ENCODE measurements at regions not wholly inside any gene's neighbourhood (a gene's known extent, or its start where the extent isn't known, plus 50 kb on each side); places are given as distances from the start of the nearest gene placed in this dataset.

DNA sequence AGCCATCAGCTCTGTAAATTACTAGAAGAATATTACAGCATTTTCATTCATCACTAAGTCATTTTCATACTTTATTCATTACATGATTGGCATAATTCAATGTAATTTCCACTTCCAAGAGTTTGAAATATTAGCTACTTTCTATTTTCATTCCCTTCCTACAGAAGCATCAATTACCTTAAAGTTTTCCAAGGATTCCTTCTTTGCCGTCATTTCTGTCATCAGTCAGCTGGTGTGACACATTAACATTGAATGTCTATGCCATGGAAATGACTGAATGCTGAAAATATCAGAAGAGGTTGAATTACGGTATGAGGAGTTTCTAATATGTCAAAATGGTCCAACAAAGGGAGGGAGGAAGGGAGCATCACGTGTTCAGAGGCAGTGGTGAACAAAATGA is 718.2 kb upstream of the GRM7 start:
- Histone ChIP-seq H3K9me3 (no peaks in the 10 kb centered on the region), H3K4me3 (no peak overlapping the region), H3K27ac (no peak overlapping the region), H3K27me3 (no peaks in the 10 kb centered on the region), H3K36me3 (no peaks in the 10 kb centered on the region), H3K4me1 (ENCODE audit: insufficient read depth) (no peaks in the 10 kb centered on the region)
- intact Hi-C loops (cut with DNase I): no loop called here
- DNase-seq: no peak
- no peak for TF ChIP-seq POLR2A (IDR thresholded peaks at IDR 0.05)
- no peak for TF ChIP-seq EP300 (IDR thresholded peaks at IDR 0.05)
- TF ChIP-seq, protein P1, sequence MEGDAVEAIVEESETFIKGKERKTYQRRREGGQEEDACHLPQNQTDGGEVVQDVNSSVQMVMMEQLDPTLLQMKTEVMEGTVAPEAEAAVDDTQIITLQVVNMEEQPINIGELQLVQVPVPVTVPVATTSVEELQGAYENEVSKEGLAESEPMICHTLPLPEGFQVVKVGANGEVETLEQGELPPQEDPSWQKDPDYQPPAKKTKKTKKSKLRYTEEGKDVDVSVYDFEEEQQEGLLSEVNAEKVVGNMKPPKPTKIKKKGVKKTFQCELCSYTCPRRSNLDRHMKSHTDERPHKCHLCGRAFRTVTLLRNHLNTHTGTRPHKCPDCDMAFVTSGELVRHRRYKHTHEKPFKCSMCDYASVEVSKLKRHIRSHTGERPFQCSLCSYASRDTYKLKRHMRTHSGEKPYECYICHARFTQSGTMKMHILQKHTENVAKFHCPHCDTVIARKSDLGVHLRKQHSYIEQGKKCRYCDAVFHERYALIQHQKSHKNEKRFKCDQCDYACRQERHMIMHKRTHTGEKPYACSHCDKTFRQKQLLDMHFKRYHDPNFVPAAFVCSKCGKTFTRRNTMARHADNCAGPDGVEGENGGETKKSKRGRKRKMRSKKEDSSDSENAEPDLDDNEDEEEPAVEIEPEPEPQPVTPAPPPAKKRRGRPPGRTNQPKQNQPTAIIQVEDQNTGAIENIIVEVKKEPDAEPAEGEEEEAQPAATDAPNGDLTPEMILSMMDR (IDR thresholded peaks at IDR 0.05): no peak
- 69 to 75% (median 74%) methylated on average over 3 of the region's 3 CpGs for WGBS, 3 donors

- no peaks in the 10 kb centered on the region for H3K36me3 ChIP-seq
- 88 to 90% (median 89%) methylated on average over 6 of the region's 6 CpGs for WGBS, 3 donors
- H3K27ac ChIP-seq: no peak overlapping the region
- no peaks in the 10 kb centered on the region for H3K9me3 ChIP-seq
- TF ChIP-seq EP300 (IDR thresholded peaks at IDR 0.05) (no peak), POLR2A (IDR thresholded peaks at IDR 0.05) (no peak)
- TF ChIP-seq, protein P1 (IDR thresholded peaks at IDR 0.05): no peak
- no peak for DNase-seq
- H3K4me3 ChIP-seq: no peak overlapping the region
- no peaks in the 10 kb centered on the region for H3K27me3 ChIP-seq
- intact Hi-C loops (cut with DNase I): no loop called here
- H3K4me1 ChIP-seq (ENCODE audit: insufficient read depth): no peaks in the 10 kb centered on the region
These were observed 713.0 kb upstream of the GRM7 start for GRCh38 chr3:6147883-6148282.

DNA sequence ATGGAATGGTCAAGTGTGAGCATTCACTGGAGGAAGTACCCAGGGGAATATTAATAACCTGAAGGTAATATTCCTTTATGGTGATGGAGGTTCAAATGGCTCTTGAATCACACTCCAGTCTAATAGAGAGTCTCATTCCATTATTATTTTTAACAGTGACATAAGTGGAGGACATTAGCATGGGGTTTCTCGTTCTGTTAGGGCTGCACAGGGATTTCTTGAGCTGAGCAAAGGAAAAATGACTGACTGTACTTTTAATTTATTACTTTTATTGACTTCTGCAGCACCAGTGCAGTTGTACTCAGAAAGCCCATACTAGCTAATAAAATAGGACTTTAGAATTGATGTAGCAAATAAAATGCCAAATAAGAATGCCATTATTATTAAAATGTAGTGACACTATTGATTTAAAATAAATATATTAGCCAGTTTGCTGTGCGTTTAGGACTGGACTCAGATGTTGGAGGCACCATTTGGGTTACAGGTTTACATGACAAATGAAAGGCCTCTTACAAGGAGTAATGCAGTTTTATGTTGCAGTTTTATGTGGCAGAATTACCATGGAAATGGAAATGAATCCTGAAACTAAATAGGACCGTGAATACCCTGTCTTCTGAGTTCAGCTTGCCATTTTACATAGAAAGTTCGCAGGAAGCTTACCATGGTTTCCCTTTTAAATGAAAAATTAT is 705.1 kb upstream of the GRM7 start:
- WGBS, 3 donors: 78 to 84% (median 81%) methylated on average over 4 of the region's 4 CpGs
- Histone ChIP-seq H3K27ac (no peak overlapping the region), H3K36me3 (no peaks in the 10 kb centered on the region), H3K27me3 (no peaks in the 10 kb centered on the region), H3K4me3 (no peak overlapping the region), H3K9me3 (no peaks in the 10 kb centered on the region), H3K4me1 (ENCODE audit: insufficient read depth) (no peaks in the 10 kb centered on the region)
- TF ChIP-seq EP300 (IDR thresholded peaks at IDR 0.05) (no peak), POLR2A (IDR thresholded peaks at IDR 0.05) (no peak)
- TF ChIP-seq, protein P1 (IDR thresholded peaks at IDR 0.05): no peak
- no peak for DNase-seq
- intact Hi-C loops (cut with DNase I): no loop called here

GRCh38 chr3:6165951-6166350 is 695.0 kb upstream of the GRM7 start:
- Histone ChIP-seq H3K4me1 (ENCODE audit: insufficient read depth) (no peaks in the 10 kb centered on the region), H3K36me3 (no peaks in the 10 kb centered on the region), H3K4me3 (no peak overlapping the region), H3K27me3 (no peaks in the 10 kb centered on the region), H3K27ac (no peak overlapping the region), H3K9me3 (no peaks in the 10 kb centered on the region)
- TF ChIP-seq, protein P1 (IDR thresholded peaks at IDR 0.05): no peak
- TF ChIP-seq POLR2A (IDR thresholded peaks at IDR 0.05) (no peak), EP300 (IDR thresholded peaks at IDR 0.05) (no peak)
- intact Hi-C loops (cut with DNase I): no loop called here
- DNase-seq: no peak
- WGBS, 3 donors: 56 to 74% (median 66%) methylated on average over 6 of the region's 6 CpGs
